ENCODE measurements at regions not wholly inside any gene's neighbourhood (a gene's known extent, or its start where the extent isn't known, plus 50 kb on each side); places are given as distances from the start of the nearest gene placed in this dataset.

GRCh38 chr3:139243710-139244109, 100.1 kb upstream of the MRPS22 start:
- TF ChIP-seq CTCF (tag by site-specific recombination; IDR thresholded peaks at IDR 0.05), result no peak
- no peak for TF ChIP-seq INSM2 (tag by site-specific recombination; IDR thresholded peaks at IDR 0.05)
- no peak for TF ChIP-seq ZNF677 (tag by site-specific recombination; IDR thresholded peaks at IDR 0.05)
- TF ChIP-seq PRDM4 (tag by site-specific recombination; IDR thresholded peaks at IDR 0.05), result no peak
- no peak for TF ChIP-seq ZNF426 (tag by site-specific recombination; IDR thresholded peaks at IDR 0.05)
- TF ChIP-seq ZNF621 (tag by site-specific recombination; IDR thresholded peaks at IDR 0.05), result no peak
- no peak for TF ChIP-seq FEZF1 (tag by site-specific recombination; IDR thresholded peaks at IDR 0.05)
- no peak for TF ChIP-seq ZNF146 (tag by site-specific recombination; IDR thresholded peaks at IDR 0.05)
- no peak for TF ChIP-seq ZNF10 (tag by site-specific recombination; IDR thresholded peaks at IDR 0.05)
- no peak for TF ChIP-seq ZNF121 (tag by site-specific recombination; IDR thresholded peaks at IDR 0.05)
- TF ChIP-seq ZNF292 (tag by site-specific recombination; IDR thresholded peaks at IDR 0.05; ENCODE audit: borderline replicate concordance, low read depth), result no peak
- no peak for TF ChIP-seq ZNF274 (IDR thresholded peaks at IDR 0.05; ENCODE audit: low read length)
- TF ChIP-seq ZNF274 (tag by site-specific recombination; IDR thresholded peaks at IDR 0.05; ENCODE audit: borderline replicate concordance), result no peak
